Activated CD8-positive, alpha-beta T cell treated with anti-CD3 and anti-CD28 coated beads for 36 hours (primary cell): ENCODE measurements at regions not wholly inside any gene's neighbourhood (a gene's known extent, or its start where the extent isn't known, plus 50 kb on each side); places are given as distances from the start of the nearest gene placed in this dataset.

Source experiments
- ATAC-seq: fragments of 200-7000 bp; cut with Tn5 transposase; one replicate; pipeline ENCODE4 v1.10.0; 2021; ENCODE audit warnings: mild to moderate bottlenecking, moderate library complexity
- CTCF ChIA-PET: fragments of 350-600 bp; sonication (Branson Sonifier 250); formaldehyde crosslinking; loops from one replicate; lab custom pipeline; 2021; ENCODE audit warnings: antibody characterized with exemption; lab: Charles Lee
- POLR2A ChIA-PET: fragments of 350-600 bp; sonication (Branson Sonifier 250); formaldehyde crosslinking; loops from one replicate; lab custom pipeline; 2021; ENCODE audit warnings: antibody characterized with exemption; lab: Charles Lee
- DNase-seq: peaks from one replicate; pipeline ENCODE4 v3.0.0-alpha.2; 2020
- H3K27ac Mint-ChIP-seq: one replicate; pipeline ENCODE4 v1.8.0; 2021; ENCODE audit warnings: mild to moderate bottlenecking, mixed read lengths
- H3K27me3 Mint-ChIP-seq: one replicate; pipeline ENCODE4 v1.8.0; 2021; ENCODE audit warnings: mixed read lengths
- H3K36me3 Mint-ChIP-seq: one replicate; pipeline ENCODE4 v1.8.0; 2021; ENCODE audit warnings: low read depth, mixed read lengths
- H3K4me1 Mint-ChIP-seq: one replicate; pipeline ENCODE4 v1.8.0; 2021; ENCODE audit warnings: low read depth, mixed read lengths
- H3K4me3 Mint-ChIP-seq: one replicate; pipeline ENCODE4 v1.8.0; 2021; ENCODE audit warnings: mild to moderate bottlenecking, moderate library complexity, mixed read lengths
- H3K9me3 Mint-ChIP-seq: one replicate; pipeline ENCODE4 v1.8.0; 2021; ENCODE audit warnings: mixed read lengths
- CTCF ChIP-seq: fragments of 200-600 bp; IDR thresholded peaks from one replicate; pipeline ENCODE4 v1.8.0; 2022; ENCODE audit warnings: antibody characterized with exemption, mild to moderate bottlenecking
- intact Hi-C: fragments of 100-400 bp; cut with micrococcal nuclease; formaldehyde crosslinking; loops from one replicate; pipeline ENCODE4 v1.10.0; 2022

- H3K4me3 Mint-ChIP-seq: no peak overlapping the region
- H3K9me3 Mint-ChIP-seq: no peaks in the 10 kb centered on the region
- intact Hi-C loops: no loop called here
- no peaks in the 10 kb centered on the region for H3K4me1 Mint-ChIP-seq
- ATAC-seq (no peak), DNase-seq (no peak)
- CTCF ChIA-PET: interaction anchor here (1.0 kb wide), 1 partner anchor 129 kb away, joined by 4 read pairs; no protein-coding TSS in a partner anchor
- no peak for TF ChIP-seq CTCF
- POLR2A ChIA-PET: no interaction called here
- no peaks in the 10 kb centered on the region for H3K36me3 Mint-ChIP-seq
- H3K27me3 Mint-ChIP-seq: peaks cover 2% of the 10 kb centered on the region
- no peak overlapping the region for H3K27ac Mint-ChIP-seq
Observed at GRCh38 chr5:98639274-98639673, 134.2 kb upstream of the RGMB start.

DNA sequence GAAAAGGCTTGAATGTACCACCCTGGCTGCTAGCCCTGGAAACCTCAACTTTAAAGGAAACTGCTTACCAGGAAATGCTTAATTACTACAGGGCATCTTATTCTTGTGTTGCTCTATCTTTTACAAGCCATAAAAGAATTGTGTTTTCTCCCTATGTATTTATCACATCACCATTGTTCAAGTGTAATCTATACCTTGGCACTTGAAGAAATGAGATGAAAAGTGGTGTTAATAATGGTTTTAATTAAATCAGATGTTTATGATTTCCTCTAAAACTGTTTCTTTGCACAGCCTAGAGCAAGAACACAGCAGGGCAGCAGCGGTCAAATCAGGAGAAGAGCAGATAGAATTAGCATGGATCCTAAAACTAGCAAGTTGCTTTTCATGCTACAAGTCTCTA, 131.8 kb upstream of the RGMB start:
- Mint-ChIP-seq H3K27me3 (peaks cover 2% of the 10 kb centered on the region), H3K4me1 (no peaks in the 10 kb centered on the region), H3K36me3 (no peaks in the 10 kb centered on the region), H3K27ac (no peak overlapping the region), H3K4me3 (no peak overlapping the region), H3K9me3 (no peaks in the 10 kb centered on the region)
- intact Hi-C loops: no loop called here
- TF ChIP-seq CTCF: no peak
- DNase-seq: no peak
- ChIA-PET POLR2A (no interaction called here), CTCF (no interaction called here)
- no peak for ATAC-seq

- Mint-ChIP-seq H3K4me1 (no peaks in the 10 kb centered on the region), H3K27me3 (peaks cover under 1% of the 10 kb centered on the region), H3K36me3 (no peaks in the 10 kb centered on the region), H3K27ac (no peak overlapping the region), H3K4me3 (no peak overlapping the region), H3K9me3 (no peaks in the 10 kb centered on the region)
- no peak for TF ChIP-seq CTCF
- ATAC-seq: no peak
- ChIA-PET CTCF (no interaction called here), POLR2A (no interaction called here)
- intact Hi-C loops: no loop called here
- no peak for DNase-seq
Observed at GRCh38 chr5:98643569-98643968, 129.9 kb upstream of the RGMB start.

- ChIA-PET CTCF (no interaction called here), POLR2A (no interaction called here)
- no peaks in the 10 kb centered on the region for H3K9me3 Mint-ChIP-seq
- no peak overlapping the region for H3K4me3 Mint-ChIP-seq
- H3K36me3 Mint-ChIP-seq: no peaks in the 10 kb centered on the region
- DNase-seq: no peak
- ATAC-seq: no peak
- H3K27me3 Mint-ChIP-seq: no peaks in the 10 kb centered on the region
- H3K4me1 Mint-ChIP-seq: no peaks in the 10 kb centered on the region
- TF ChIP-seq CTCF: no peak
- no peak overlapping the region for H3K27ac Mint-ChIP-seq
- intact Hi-C loops: no loop called here
Observed at GRCh38 chr5:98651715-98652114, 121.7 kb upstream of the RGMB start.

GRCh38 chr5:98656125-98656795, 117.2 kb upstream of the RGMB start:
- Mint-ChIP-seq H3K4me3 (no peak overlapping the region), H3K27ac (no peak overlapping the region), H3K36me3 (no peaks in the 10 kb centered on the region), H3K27me3 (no peaks in the 10 kb centered on the region), H3K9me3 (no peaks in the 10 kb centered on the region), H3K4me1 (no peaks in the 10 kb centered on the region)
- ChIA-PET CTCF (no interaction called here), POLR2A (no interaction called here)
- DNase-seq (no peak), ATAC-seq (no peak)
- intact Hi-C loops: no loop called here
- no peak for TF ChIP-seq CTCF
